Mesendoderm (in vitro differentiated cells): ENCODE measurements at regions not wholly inside any gene's neighbourhood (a gene's known extent, or its start where the extent isn't known, plus 50 kb on each side); places are given as distances from the start of the nearest gene placed in this dataset.
A peak's percentile ranks its signal among the peaks of the same experiment; 100 is the strongest.

Experiments used
- DNase-seq: peaks from one replicate; pipeline ENCODE4 v3.0.0; 2013
- H2AK5ac ChIP-seq: 2 replicates; pipeline ENCODE4 v1.6.1; 2013; ENCODE audit warnings: low read length, inconsistent platforms
- H2BK120ac ChIP-seq: 2 replicates; pipeline ENCODE4 v1.6.1; 2013; ENCODE audit warnings: low read depth, mild to moderate bottlenecking, low read length, moderate library complexity, mixed read lengths
- H2BK15ac ChIP-seq: replicated peaks from 2 replicates; pipeline ENCODE4 v1.6.1; 2013; ENCODE audit warnings: low read depth, mild to moderate bottlenecking, moderate library complexity
- H2BK5ac ChIP-seq: 2 replicates; pipeline ENCODE4 v1.6.1; 2013; ENCODE audit warnings: low read length, inconsistent platforms
- H3K18ac ChIP-seq: 2 replicates; pipeline ENCODE4 v1.6.1; 2013; ENCODE audit warnings: mild to moderate bottlenecking, low read length, mixed read lengths
- H3K23ac ChIP-seq: one replicate; pipeline ENCODE4 v1.6.1; 2013; ENCODE audit warnings: low read length
- H3K27ac ChIP-seq: 2 replicates; pipeline ENCODE4 v1.5.1; 2013; ENCODE audit warnings: low read depth, mild to moderate bottlenecking, inconsistent platforms, low read length, moderate library complexity
- H3K27me3 ChIP-seq: 2 replicates; pipeline ENCODE4 v1.6.1; 2013; ENCODE audit warnings: low read length, control low read depth, mild to moderate bottlenecking, inconsistent platforms; ENCODE audit not compliant: insufficient read depth, poor library complexity
- H3K36me3 ChIP-seq: 2 replicates; pipeline ENCODE4 v1.6.1; 2013; ENCODE audit warnings: low read length, inconsistent platforms; ENCODE audit not compliant: control insufficient read depth, insufficient read depth
- H3K4ac ChIP-seq: one replicate; pipeline ENCODE4 v1.6.1; 2013; ENCODE audit warnings: low read depth, mild to moderate bottlenecking, low read length, moderate library complexity
- H3K4me1 ChIP-seq: 2 replicates; pipeline ENCODE4 v1.6.1; 2013; ENCODE audit warnings: low read depth, low read length, inconsistent platforms; ENCODE audit not compliant: control insufficient read depth
- H3K4me2 ChIP-seq: 2 replicates; pipeline ENCODE4 v1.6.1; 2013; ENCODE audit warnings: low read length
- H3K4me3 ChIP-seq: 2 replicates; pipeline ENCODE4 v1.5.1; 2013; ENCODE audit warnings: mild to moderate bottlenecking, low read length
- H3K56ac ChIP-seq: one replicate; pipeline ENCODE4 v1.6.1; 2013; ENCODE audit warnings: low read length
- H3K79me1 ChIP-seq: 2 replicates; pipeline ENCODE4 v1.6.1; 2013; ENCODE audit warnings: low read length, inconsistent platforms
- H3K79me2 ChIP-seq: 2 replicates; pipeline ENCODE4 v1.6.1; 2013; ENCODE audit warnings: mild to moderate bottlenecking, low read length; ENCODE audit not compliant: control insufficient read depth, insufficient read depth
- H3K9ac ChIP-seq: 2 replicates; pipeline ENCODE4 v1.6.1; 2013; ENCODE audit warnings: low read length, inconsistent platforms
- H4K5ac ChIP-seq: one replicate; pipeline ENCODE4 v1.6.1; 2013; ENCODE audit warnings: low read length
- H4K8ac ChIP-seq: one replicate; pipeline ENCODE4 v1.6.1; 2013; ENCODE audit warnings: low read depth, mild to moderate bottlenecking, control low read depth, low read length, moderate library complexity
- WGBS: extraction: QIAGEN DNeasy Blood & Tissue Kit; methylation state at CpG from one replicate; pipeline ENCODE4 v1.1.7; 2013; ENCODE audit warnings: low lambda C conversion rate, missing lambda C conversion rate; ENCODE audit not compliant: insufficient coverage; ENCODE audit errors: extremely low coverage; 5-methylcytosine and 5-hydroxymethylcytosine counted together

DNA sequence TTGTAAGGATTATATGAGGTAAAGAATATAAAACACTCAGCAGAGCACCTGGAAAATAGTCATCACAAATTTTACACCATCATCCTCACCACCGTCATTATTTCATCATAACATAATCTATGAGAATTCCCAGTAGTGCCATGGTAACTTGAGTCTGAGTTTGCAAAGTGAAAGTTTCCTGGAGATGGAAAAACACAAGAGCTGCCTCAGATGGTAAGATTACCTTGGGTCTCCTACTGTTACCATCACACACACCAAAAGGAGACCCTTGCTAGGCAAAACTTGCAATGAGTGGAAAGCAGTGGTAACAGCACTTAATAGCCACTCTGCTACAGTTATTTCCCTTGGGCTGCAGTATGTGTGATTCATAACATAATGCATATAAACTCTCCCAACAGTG lies 589.8 kb downstream of the RNF144B start:
- no CpG with 5 or more reads among the region's 1 CpG for WGBS
- no peak overlapping the region for H3K18ac ChIP-seq
- no peaks in the 10 kb centered on the region for H3K27me3 ChIP-seq

DNA sequence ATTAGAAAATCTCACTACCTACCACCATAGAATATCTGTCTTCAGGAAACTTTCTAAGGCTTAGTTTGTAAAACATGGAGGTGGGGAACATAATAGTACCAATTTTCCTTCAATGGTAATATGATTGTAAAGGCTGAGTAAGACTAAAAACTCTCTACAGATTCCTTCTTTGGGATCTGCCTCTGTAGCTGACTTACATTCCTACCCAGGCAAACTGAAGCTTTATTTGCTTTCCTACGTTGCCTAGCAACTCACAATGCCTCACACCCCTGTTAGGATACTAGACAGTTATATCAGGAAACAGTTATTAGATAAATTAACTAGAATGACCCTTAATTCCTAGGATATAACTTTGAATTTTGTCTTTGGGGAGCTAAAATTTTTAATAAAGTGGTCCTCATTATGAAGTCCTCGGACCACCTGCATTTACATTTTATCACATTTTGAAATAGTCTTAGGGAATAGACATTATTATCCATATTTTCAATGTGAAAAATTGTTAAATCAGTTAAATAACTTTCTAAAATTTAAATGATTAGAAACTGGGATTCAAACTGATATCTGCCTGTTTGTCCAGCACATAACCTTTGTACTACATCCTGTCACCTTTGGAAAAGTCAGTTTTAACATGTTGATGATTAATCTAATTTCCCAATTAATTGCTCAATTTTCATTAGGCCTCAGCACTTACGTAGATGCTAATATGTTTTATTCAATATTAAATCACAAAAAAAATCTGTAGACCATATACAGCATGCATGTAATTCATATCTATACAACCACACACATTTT lies 591.4 kb downstream of the RNF144B start:
- H3K27ac ChIP-seq = no peak overlapping the region
- no peak overlapping the region for H3K23ac ChIP-seq
- no peaks in the 10 kb centered on the region for H3K27me3 ChIP-seq
- H3K4me3 ChIP-seq = no peak overlapping the region
- no peaks in the 10 kb centered on the region for H3K4me1 ChIP-seq
- H4K8ac ChIP-seq = no peak overlapping the region
- H3K4me2 ChIP-seq = no peak overlapping the region
- H4K5ac ChIP-seq = no peak overlapping the region
- H3K9ac ChIP-seq = no peak overlapping the region
- no peak overlapping the region for H2AK5ac ChIP-seq
- H3K79me2 ChIP-seq = no peaks in the 10 kb centered on the region
- no peak overlapping the region for H3K56ac ChIP-seq
- H3K18ac ChIP-seq = no peak overlapping the region
- H3K79me1 ChIP-seq = no peaks in the 10 kb centered on the region
- H3K4ac ChIP-seq = no peak overlapping the region
- WGBS = 100% methylated on average over 1 of the region's 3 CpGs
- peak; percentile 90 for DNase-seq
- H3K36me3 ChIP-seq = no peaks in the 10 kb centered on the region
- no peak overlapping the region for H2BK5ac ChIP-seq
- no peak overlapping the region for H2BK15ac ChIP-seq
- H2BK120ac ChIP-seq = no peak overlapping the region

More for the DNA sequence above, 589.8 kb downstream of the RNF144B start:
- Histone ChIP-seq H2AK5ac (no peak overlapping the region), H3K23ac (no peak overlapping the region), H3K79me1 (no peaks in the 10 kb centered on the region), H3K56ac (no peak overlapping the region), H3K36me3 (no peaks in the 10 kb centered on the region), H3K27ac (no peak overlapping the region), H3K4me1 (no peaks in the 10 kb centered on the region), H2BK5ac (no peak overlapping the region), H3K4me3 (no peak overlapping the region), H4K8ac (no peak overlapping the region), H2BK15ac (no peak overlapping the region), H3K4ac (no peak overlapping the region), H3K79me2 (no peaks in the 10 kb centered on the region), H2BK120ac (no peak overlapping the region), H4K5ac (no peak overlapping the region), H3K9ac (no peak overlapping the region), H3K4me2 (no peak overlapping the region)
- peak; percentile 33 for DNase-seq

DNA sequence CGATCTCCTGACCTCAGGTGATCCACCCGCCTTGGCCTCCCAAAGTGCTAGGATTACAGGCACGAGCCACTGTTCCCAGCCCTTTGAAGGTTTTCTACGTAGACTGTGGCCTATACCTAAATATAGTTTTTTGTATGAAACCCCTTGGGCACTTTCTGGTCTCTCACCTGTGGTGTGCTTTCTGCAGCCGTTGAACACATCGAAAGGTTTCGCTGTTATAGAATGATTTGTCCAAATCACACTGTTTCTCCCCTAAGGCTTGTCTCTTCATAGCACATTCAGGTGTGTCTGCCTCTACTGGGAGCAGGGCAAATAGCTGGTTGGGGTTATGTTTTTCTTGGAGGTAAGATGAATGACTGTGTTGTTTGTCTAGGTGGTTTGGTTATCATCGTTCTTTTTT lies 597.9 kb downstream of the RNF144B start:
- Histone ChIP-seq H3K4me2 (no peak overlapping the region), H3K36me3 (no peaks in the 10 kb centered on the region), H4K8ac (no peak overlapping the region), H2AK5ac (no peak overlapping the region), H3K79me1 (no peaks in the 10 kb centered on the region), H3K4ac (no peak overlapping the region), H3K79me2 (no peaks in the 10 kb centered on the region), H3K27ac (no peak overlapping the region), H3K9ac (no peak overlapping the region), H3K18ac (no peak overlapping the region), H3K27me3 (no peaks in the 10 kb centered on the region), H4K5ac (no peak overlapping the region), H3K23ac (no peak overlapping the region), H2BK15ac (no peak overlapping the region), H3K4me1 (no peaks in the 10 kb centered on the region), H2BK120ac (no peak overlapping the region), H3K4me3 (no peak overlapping the region), H3K56ac (no peak overlapping the region), H2BK5ac (no peak overlapping the region)
- WGBS = no CpG with 5 or more reads among the region's 8 CpGs
- DNase-seq = no peak

DNA sequence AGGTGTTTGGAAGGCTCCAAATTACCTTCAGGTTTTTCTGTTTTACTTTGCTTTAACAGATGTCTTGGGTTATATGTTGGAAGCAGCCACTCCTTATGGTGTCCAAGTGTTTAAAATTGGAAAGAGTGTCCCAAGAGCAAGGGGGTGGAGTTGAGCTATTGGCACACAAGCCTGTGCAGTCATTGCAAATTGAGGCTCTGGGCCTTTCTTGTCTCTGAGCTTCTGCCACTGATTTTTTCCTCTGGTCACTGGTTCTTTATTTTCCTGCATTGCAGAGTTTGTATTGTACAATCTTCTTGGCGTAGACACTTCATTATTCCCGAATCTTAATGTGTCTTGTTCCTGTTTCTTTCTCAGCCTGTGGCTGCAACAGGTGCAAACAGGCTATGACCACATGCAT lies 598.8 kb downstream of the RNF144B start:
- Histone ChIP-seq H3K23ac (no peak overlapping the region), H4K8ac (no peak overlapping the region), H3K4ac (no peak overlapping the region), H4K5ac (no peak overlapping the region), H2BK120ac (no peak overlapping the region), H3K36me3 (no peaks in the 10 kb centered on the region), H3K27ac (no peak overlapping the region), H3K9ac (no peak overlapping the region), H2AK5ac (no peak overlapping the region), H3K18ac (no peak overlapping the region), H3K4me3 (no peak overlapping the region), H3K79me2 (no peaks in the 10 kb centered on the region), H3K4me2 (no peak overlapping the region), H3K27me3 (no peaks in the 10 kb centered on the region), H3K56ac (no peak overlapping the region), H3K79me1 (no peaks in the 10 kb centered on the region), H2BK5ac (no peak overlapping the region), H3K4me1 (no peaks in the 10 kb centered on the region), H2BK15ac (no peak overlapping the region)
- WGBS = no CpG with 5 or more reads among the region's 2 CpGs
- DNase-seq = no peak

DNA sequence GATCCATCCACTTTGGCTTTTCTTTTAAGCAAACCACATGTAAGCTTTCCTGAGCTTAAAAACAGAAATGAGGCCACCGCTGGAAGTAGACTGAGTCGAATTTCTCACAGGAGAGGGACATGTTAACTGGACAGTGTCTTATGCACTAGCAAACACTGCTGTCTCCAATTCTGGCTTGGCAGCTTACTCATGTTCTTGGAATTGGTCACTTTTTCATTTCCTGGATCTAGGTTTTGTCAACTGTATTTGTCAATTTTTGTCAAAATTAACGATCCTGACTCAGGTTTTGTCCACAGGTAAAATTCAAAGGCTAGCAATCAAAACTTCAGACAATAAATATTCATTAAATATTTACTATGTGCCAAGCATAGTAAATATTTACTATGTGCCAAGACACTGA lies 601.5 kb downstream of the RNF144B start:
- Histone ChIP-seq H3K79me2 (no peaks in the 10 kb centered on the region), H3K4me2 (no peak overlapping the region), H3K18ac (no peak overlapping the region), H3K36me3 (no peaks in the 10 kb centered on the region), H3K27me3 (no peaks in the 10 kb centered on the region), H3K56ac (no peak overlapping the region), H3K9ac (no peak overlapping the region), H2BK120ac (no peak overlapping the region), H3K79me1 (no peaks in the 10 kb centered on the region), H3K4me1 (no peaks in the 10 kb centered on the region), H2BK5ac (no peak overlapping the region), H3K4ac (no peak overlapping the region), H2AK5ac (no peak overlapping the region), H3K27ac (no peak overlapping the region), H2BK15ac (no peak overlapping the region), H3K4me3 (no peak overlapping the region), H4K5ac (no peak overlapping the region), H4K8ac (no peak overlapping the region), H3K23ac (no peak overlapping the region)
- no CpG with 5 or more reads among the region's 3 CpGs for WGBS
- DNase-seq = no peak
